ENCODE measurements at regions not wholly inside any gene's neighbourhood (a gene's known extent, or its start where the extent isn't known, plus 50 kb on each side); places are given as distances from the start of the nearest gene placed in this dataset.

DNA sequence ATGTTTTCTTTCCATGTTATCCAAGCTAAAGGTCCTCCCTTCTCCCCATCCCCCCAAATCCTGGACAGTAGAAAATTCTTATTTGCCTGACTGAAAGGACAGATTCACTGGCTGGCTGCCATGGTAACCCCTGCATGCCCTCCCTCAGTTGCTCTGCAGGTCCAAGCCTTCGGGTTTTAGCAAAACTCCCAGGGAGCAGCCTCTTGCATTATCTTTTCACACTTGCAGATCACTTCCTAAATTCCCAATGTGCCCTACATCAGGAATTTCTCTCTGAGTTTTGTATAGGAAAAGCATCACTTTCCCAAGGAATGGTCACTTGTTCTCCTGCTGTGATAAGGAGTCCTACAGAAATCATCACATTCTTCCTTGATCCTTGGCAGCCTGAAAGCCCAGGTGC lies 75.0 kb upstream of the TENM4 start:
- Histone ChIP-seq H3K4me3 (no peak overlapping the region), H3K27ac (no peak overlapping the region), H3K36me3 (no peaks in the 10 kb centered on the region), H3K27me3 (no peaks in the 10 kb centered on the region), H3K9me3 (ENCODE audit: low read depth) (no peaks in the 10 kb centered on the region), H3K4me1 (ENCODE audit: low read depth) (no peaks in the 10 kb centered on the region)
- no peak for DNase-seq (ENCODE audit: low read depth in 1 of 2, low spot score in 1 of 2)
- no peak for TF ChIP-seq CTCF (IDR thresholded peaks at IDR 0.05; ENCODE audit: low read depth, low read length)

DNA sequence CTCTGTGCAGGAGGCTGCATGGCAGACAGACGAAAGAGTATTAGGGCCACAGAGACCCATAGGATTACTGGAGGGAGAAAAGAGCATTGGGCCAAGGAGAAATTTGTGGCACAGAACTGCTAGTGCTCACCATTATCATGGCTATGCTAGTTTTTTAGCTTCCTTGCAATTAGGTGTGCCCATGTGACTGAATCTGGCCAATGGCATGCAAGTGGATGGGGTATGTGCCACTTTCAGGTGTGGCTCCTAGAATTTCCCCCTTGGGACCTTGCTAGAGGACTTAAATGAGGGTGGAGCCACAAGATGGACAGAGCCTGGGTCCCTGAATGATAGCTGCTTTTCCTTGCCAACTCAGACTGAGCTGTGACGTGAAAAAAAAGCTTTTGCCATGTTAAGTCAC lies 73.9 kb upstream of the TENM4 start:
- H3K4me1 ChIP-seq (ENCODE audit: low read depth): no peaks in the 10 kb centered on the region
- TF ChIP-seq CTCF (IDR thresholded peaks at IDR 0.05; ENCODE audit: low read depth, low read length): no peak
- H3K27ac ChIP-seq: no peak overlapping the region
- H3K27me3 ChIP-seq: no peaks in the 10 kb centered on the region
- DNase-seq (ENCODE audit: low read depth in 1 of 2, low spot score in 1 of 2): no peak
- no peaks in the 10 kb centered on the region for H3K36me3 ChIP-seq
- H3K9me3 ChIP-seq (ENCODE audit: low read depth): no peaks in the 10 kb centered on the region
- H3K4me3 ChIP-seq: no peak overlapping the region

DNA sequence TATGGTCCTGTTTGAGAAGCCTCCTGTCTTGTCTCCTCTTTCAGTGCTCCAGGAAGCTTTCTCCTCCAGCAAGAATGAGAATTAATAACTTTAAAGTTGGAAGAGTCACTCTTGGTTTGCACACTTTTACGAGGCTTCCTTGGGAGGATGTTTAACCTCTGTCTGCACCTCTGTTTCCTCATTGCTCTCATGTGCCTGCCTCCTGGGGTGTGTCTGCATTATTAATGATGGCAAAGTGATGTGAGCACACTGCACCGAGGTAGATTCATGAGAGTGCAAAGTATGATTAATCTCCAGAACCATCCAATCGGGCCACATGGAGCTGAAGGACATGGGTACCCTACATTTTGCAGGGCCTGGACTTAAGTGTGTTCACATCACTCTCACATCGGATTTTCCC lies 73.5 kb upstream of the TENM4 start:
- Histone ChIP-seq H3K36me3 (no peaks in the 10 kb centered on the region), H3K27me3 (no peaks in the 10 kb centered on the region), H3K4me3 (no peak overlapping the region), H3K4me1 (ENCODE audit: low read depth) (no peaks in the 10 kb centered on the region), H3K9me3 (ENCODE audit: low read depth) (no peaks in the 10 kb centered on the region), H3K27ac (no peak overlapping the region)
- no peak for DNase-seq (ENCODE audit: low read depth in 1 of 2, low spot score in 1 of 2)
- no peak for TF ChIP-seq CTCF (IDR thresholded peaks at IDR 0.05; ENCODE audit: low read depth, low read length)

GRCh38 chr11:79512706-79513469 lies 72.1 kb upstream of the TENM4 start:
- no peaks in the 10 kb centered on the region for H3K36me3 ChIP-seq
- no peak for TF ChIP-seq CTCF (IDR thresholded peaks at IDR 0.05; ENCODE audit: low read depth, low read length)
- no peak overlapping the region for H3K4me3 ChIP-seq
- no peak overlapping the region for H3K27ac ChIP-seq
- no peaks in the 10 kb centered on the region for H3K9me3 ChIP-seq (ENCODE audit: low read depth)
- DNase-seq (ENCODE audit: low read depth in 1 of 2, low spot score in 1 of 2): no peak
- H3K4me1 ChIP-seq (ENCODE audit: low read depth): no peaks in the 10 kb centered on the region
- no peaks in the 10 kb centered on the region for H3K27me3 ChIP-seq

DNA sequence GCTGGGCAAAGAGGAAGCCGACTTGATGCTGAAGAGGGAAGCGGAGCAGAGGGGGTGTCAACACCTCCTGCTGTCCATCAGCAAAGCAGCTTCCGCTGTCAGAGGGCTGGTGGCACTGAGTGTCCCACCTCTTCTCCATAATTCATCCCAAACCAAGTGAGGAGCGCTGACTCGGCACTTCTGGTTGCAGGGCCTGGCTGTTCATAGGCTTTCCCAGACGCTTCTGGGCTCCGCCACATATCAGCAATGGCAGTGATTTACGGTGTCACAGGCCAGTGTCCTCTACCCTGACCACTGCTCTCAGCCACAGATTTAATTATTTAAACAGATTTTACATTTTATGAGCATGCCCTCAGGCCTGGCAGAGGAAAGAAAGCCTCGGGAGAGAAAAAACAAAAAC lies 70.1 kb upstream of the TENM4 start:
- peak in 1 of 2 donors; percentile 23 for DNase-seq (ENCODE audit: low read depth in 1 of 2, low spot score in 1 of 2)
- Histone ChIP-seq H3K27ac (no peak overlapping the region), H3K9me3 (ENCODE audit: low read depth) (no peaks in the 10 kb centered on the region), H3K27me3 (no peaks in the 10 kb centered on the region), H3K4me1 (ENCODE audit: low read depth) (peaks cover 9% of the 10 kb centered on the region), H3K4me3 (no peak overlapping the region), H3K36me3 (no peaks in the 10 kb centered on the region)
- no peak for TF ChIP-seq CTCF (IDR thresholded peaks at IDR 0.05; ENCODE audit: low read depth, low read length)
